B cell (primary cell): ENCODE measurements at regions not wholly inside any gene's neighbourhood (a gene's known extent, or its start where the extent isn't known, plus 50 kb on each side); places are given as distances from the start of the nearest gene placed in this dataset.

Experiments
- ATAC-seq: fragments of 200-7000 bp; cut with Tn5 transposase; one replicate; pipeline ENCODE4 v1.10.0; 2021; ENCODE audit warnings: low read depth, mild to moderate bottlenecking, moderate number of reproducible peaks, moderate library complexity
- CTCF ChIA-PET: fragments of 350-600 bp; sonication (Branson Sonifier 250); formaldehyde crosslinking; loops from one replicate; lab custom pipeline; 2021; ENCODE audit warnings: antibody characterized with exemption, inconsistent platforms; lab: Charles Lee
- POLR2A ChIA-PET: fragments of 350-600 bp; sonication (Branson Sonifier 250); formaldehyde crosslinking; loops from one replicate; lab custom pipeline; 2021; ENCODE audit warnings: antibody characterized with exemption; lab: Charles Lee
- DNase-seq: peaks from one replicate; pipeline ENCODE4 v3.0.0; 2013
- H2AFZ ChIP-seq: 2 replicates; pipeline ENCODE4 v1.6.1; 2012; ENCODE audit warnings: mild to moderate bottlenecking, low read depth, low read length; ENCODE audit not compliant: insufficient read depth, poor library complexity, severe bottlenecking
- H3K27ac ChIP-seq, 2 donors: 1 replicate in 1 of 2; 2 replicates in 1 of 2; pipeline ENCODE4 v1.5.1; 2012 to 2013; ENCODE audit warnings: low read length in 2 of 2, mild to moderate bottlenecking in 2 of 2, moderate library complexity in 1 of 2
- H3K27me3 ChIP-seq, 4 experiments: fragments of 200-600 bp in 1 of 4; sonication (generic) in 1 of 4; replicated peaks in 1 of 4; 1 replicate in 2 of 4; 2 replicates in 2 of 4; pipeline versions ENCODE4 v1.6.1 to v1.7.0; 2013 to 2016; ENCODE audit warnings: low read length in 3 of 4, mild to moderate bottlenecking in 2 of 4, mixed read lengths in 1 of 4, moderate library complexity in 1 of 4; ENCODE audit not compliant: insufficient read depth in 4 of 4, control insufficient read depth in 3 of 4; ENCODE audit errors: control extremely low read depth in 1 of 4
- H3K36me3 ChIP-seq, 2 experiments: replicated peaks in 1 of 2; 1 replicate in 1 of 2; 2 replicates in 1 of 2; pipeline versions ENCODE4 v1.6.1 to v1.7.1; 2013; ENCODE audit warnings: low read length in 1 of 2; ENCODE audit not compliant: insufficient read depth in 2 of 2, control insufficient read depth in 1 of 2; ENCODE audit errors: control extremely low read depth in 1 of 2, extremely low read depth in 1 of 2
- H3K4me1 ChIP-seq, 2 donors: fragments of 200-600 bp in 1 of 2; sonication (generic) in 1 of 2; 1 replicate in 1 of 2; 2 replicates in 1 of 2; pipeline versions ENCODE4 v1.5.1 to v1.6.1; 2013 to 2017; ENCODE audit warnings: low read length in 2 of 2; ENCODE audit not compliant: control insufficient read depth in 2 of 2, insufficient read depth in 2 of 2
- H3K4me2 ChIP-seq: replicated peaks from 2 replicates; pipeline ENCODE3; 2012; ENCODE audit warnings: mild to moderate bottlenecking, low read depth, low read length; ENCODE audit not compliant: poor library complexity, severe bottlenecking
- H3K4me3 ChIP-seq, 5 experiments: fragments of 200-600 bp in 1 of 5; sonication (generic) in 1 of 5; 1 replicate in 3 of 5; 2 replicates in 2 of 5; pipeline versions ENCODE4 v1.5.1 to v1.7.0; 2011 to 2016; ENCODE audit warnings: low read length in 4 of 5, mild to moderate bottlenecking in 4 of 5, low read depth in 2 of 5, control low read depth in 1 of 5, moderate library complexity in 1 of 5; ENCODE audit not compliant: insufficient read depth in 1 of 5; ENCODE audit errors: control extremely low read depth in 1 of 5, extremely low read depth in 1 of 5
- H3K79me2 ChIP-seq: fragments of 200-600 bp; sonication (generic); one replicate; pipeline ENCODE4 v1.6.0; 2016; ENCODE audit warnings: low read length; ENCODE audit not compliant: control insufficient read depth, insufficient read depth
- H3K9ac ChIP-seq: fragments of 200-600 bp; sonication (generic); 2 replicates; pipeline ENCODE4 v1.6.1; 2017; ENCODE audit warnings: mild to moderate bottlenecking, low read length, moderate library complexity
- H3K9me3 ChIP-seq, 3 donors: one replicate each; pipeline versions ENCODE4 v1.6.1 to v1.7.1; 2013; ENCODE audit warnings: low read length in 2 of 3; ENCODE audit not compliant: control insufficient read depth in 2 of 3, insufficient read depth in 1 of 3; ENCODE audit errors: control extremely low read depth in 1 of 3
- H4K20me1 ChIP-seq: 2 replicates; pipeline ENCODE4 v1.6.0; 2012; ENCODE audit warnings: mild to moderate bottlenecking, low read length; ENCODE audit not compliant: insufficient read depth, control insufficient read depth, poor library complexity, severe bottlenecking
- H3K27ac Mint-ChIP-seq: one replicate; pipeline ENCODE4 v1.8.0; 2021; ENCODE audit warnings: mixed read lengths
- H3K27me3 Mint-ChIP-seq: one replicate; pipeline ENCODE4 v1.8.0; 2021; ENCODE audit warnings: mixed read lengths
- H3K4me1 Mint-ChIP-seq: one replicate; pipeline ENCODE4 v1.8.0; 2021; ENCODE audit warnings: mixed read lengths
- H3K4me3 Mint-ChIP-seq: one replicate; pipeline ENCODE4 v1.8.0; 2021; ENCODE audit warnings: mixed read lengths
- H3K9me3 Mint-ChIP-seq: one replicate; pipeline ENCODE4 v1.8.0; 2022; ENCODE audit warnings: mixed read lengths; ENCODE audit not compliant: insufficient read depth
- CTCF ChIP-seq: fragments of 200-600 bp; IDR thresholded peaks from one replicate; pipeline ENCODE4 v1.8.0; 2022; ENCODE audit warnings: antibody characterized with exemption, mild to moderate bottlenecking
- EZH2 ChIP-seq: IDR thresholded peaks from 2 replicates; pipeline ENCODE4 v1.6.1; 2012; ENCODE audit warnings: borderline replicate concordance, low read depth, mild to moderate bottlenecking, moderate library complexity, low read length; ENCODE audit not compliant: insufficient read depth, poor library complexity, severe bottlenecking
- WGBS: methylation state at CpG from one replicate; pipeline ENCODE4 v1.1.5; 2013; ENCODE audit warnings: missing lambda C conversion rate; ENCODE audit not compliant: insufficient coverage; 5-methylcytosine and 5-hydroxymethylcytosine counted together
- intact Hi-C: fragments of 100-400 bp; cut with micrococcal nuclease; formaldehyde crosslinking; loops from one replicate; pipeline ENCODE4 v1.10.0; 2022

- Histone ChIP-seq H3K4me3 (no peak overlapping the region), H3K27ac (no peak overlapping the region), H3K27me3 (no peaks in the 10 kb centered on the region), H3K36me3 (no peaks in the 10 kb centered on the region), H3K9ac (no peak overlapping the region), H4K20me1 (no peaks in the 10 kb centered on the region), H2AFZ (no peak overlapping the region), H3K79me2 (no peaks in the 10 kb centered on the region), H3K9me3 (no peaks in the 10 kb centered on the region), H3K4me1 (no peaks in the 10 kb centered on the region), H3K4me2 (no peak overlapping the region)
- intact Hi-C loops: no loop called here
- CTCF ChIA-PET: no interaction called here
- no peak overlapping the region for H3K4me3 Mint-ChIP-seq
- DNase-seq (no peak), ATAC-seq (no peak)
- H3K27me3 Mint-ChIP-seq: no peaks in the 10 kb centered on the region
- H3K9me3 Mint-ChIP-seq: no peaks in the 10 kb centered on the region
- TF ChIP-seq EZH2 (no peak), CTCF (no peak)
- H3K4me1 Mint-ChIP-seq: no peaks in the 10 kb centered on the region
- H3K27ac Mint-ChIP-seq: no peak overlapping the region
- 89% methylated on average over 1 of the region's 7 CpGs for WGBS
- POLR2A ChIA-PET: no interaction called here
Observed at GRCh38 chr2:150618245-150618895, 130.9 kb upstream of the RND3 start.

GRCh38 chr2:150617351-150617978, 130.0 kb upstream of the RND3 start:
- ChIA-PET CTCF (no interaction called here), POLR2A (no interaction called here)
- no peak for DNase-seq
- Mint-ChIP-seq H3K27me3 (no peaks in the 10 kb centered on the region), H3K4me3 (no peak overlapping the region), H3K4me1 (no peaks in the 10 kb centered on the region), H3K27ac (no peak overlapping the region), H3K9me3 (no peaks in the 10 kb centered on the region)
- H3K36me3 ChIP-seq: no peaks in the 10 kb centered on the region
- no peaks in the 10 kb centered on the region for H3K4me1 ChIP-seq
- no peak overlapping the region for H3K27ac ChIP-seq
- no peak overlapping the region for H3K9ac ChIP-seq
- H3K9me3 ChIP-seq: no peaks in the 10 kb centered on the region
- no peaks in the 10 kb centered on the region for H3K27me3 ChIP-seq
- H4K20me1 ChIP-seq: no peaks in the 10 kb centered on the region
- intact Hi-C loops: no loop called here
- WGBS: 92% methylated on average over 3 of the region's 6 CpGs
- H3K4me3 ChIP-seq: no peak overlapping the region
- ATAC-seq: no peak
- TF ChIP-seq EZH2 (no peak), CTCF (no peak)
- H3K79me2 ChIP-seq: no peaks in the 10 kb centered on the region
- no peak overlapping the region for H2AFZ ChIP-seq
- no peak overlapping the region for H3K4me2 ChIP-seq
